GM19397 (cell line): ENCODE measurements at regions not wholly inside any gene's neighbourhood (a gene's known extent, or its start where the extent isn't known, plus 50 kb on each side); places are given as distances from the start of the nearest gene placed in this dataset.
"Not testable (repeated sequence)": the region's sequence is repeated elsewhere in the genome, so short reads cannot be mapped to it uniquely, and the experiment has no call there.

Experiments used
- ATAC-seq: cut with Tn5 transposase; IDR thresholded peaks from one replicate; pipeline ENCODE4 v1.9.1; 2021; ENCODE audit warnings: mild to moderate bottlenecking, moderate library complexity; ENCODE audit not compliant: unreplicated experiment

DNA sequence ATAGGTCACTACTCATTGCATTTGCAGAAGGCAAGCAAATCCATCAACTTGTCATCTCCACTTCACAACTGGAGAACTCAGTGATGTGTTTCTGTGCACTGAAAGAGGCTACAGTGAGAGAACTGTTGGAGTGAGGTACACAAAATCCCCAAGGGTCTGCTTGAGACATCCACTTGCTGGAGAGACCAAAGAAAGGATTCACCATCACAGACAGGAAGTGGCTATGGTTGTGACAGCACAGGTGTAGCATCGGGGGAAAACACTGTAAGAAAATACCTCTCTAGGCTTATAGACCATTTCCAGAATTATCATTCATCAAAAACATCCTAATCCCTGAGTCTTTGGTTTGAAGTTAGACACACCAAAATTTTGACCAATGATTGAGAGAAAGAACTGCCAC, 201.3 kb upstream of the OR4E1 start:
- no peak for ATAC-seq

DNA sequence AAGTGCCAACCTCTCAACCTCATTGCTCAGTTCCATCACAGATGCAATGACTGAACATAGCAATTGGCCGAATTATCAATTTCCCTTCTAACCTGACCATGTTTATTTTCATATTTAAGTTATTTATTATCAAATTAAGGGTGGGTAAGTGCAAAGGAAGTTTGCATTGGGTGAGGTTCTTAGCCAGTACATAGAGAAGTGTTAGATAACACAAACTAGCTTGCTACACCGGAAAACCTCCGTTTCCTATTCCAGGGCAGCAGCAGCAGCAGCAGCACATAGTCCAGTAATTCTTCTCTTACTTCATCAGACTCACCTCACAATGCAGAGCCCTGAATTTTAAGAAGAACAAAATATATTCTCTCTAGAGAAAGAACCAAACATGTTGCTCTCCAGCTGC, 200.5 kb upstream of the OR4E1 start:
- no peak for ATAC-seq

DNA sequence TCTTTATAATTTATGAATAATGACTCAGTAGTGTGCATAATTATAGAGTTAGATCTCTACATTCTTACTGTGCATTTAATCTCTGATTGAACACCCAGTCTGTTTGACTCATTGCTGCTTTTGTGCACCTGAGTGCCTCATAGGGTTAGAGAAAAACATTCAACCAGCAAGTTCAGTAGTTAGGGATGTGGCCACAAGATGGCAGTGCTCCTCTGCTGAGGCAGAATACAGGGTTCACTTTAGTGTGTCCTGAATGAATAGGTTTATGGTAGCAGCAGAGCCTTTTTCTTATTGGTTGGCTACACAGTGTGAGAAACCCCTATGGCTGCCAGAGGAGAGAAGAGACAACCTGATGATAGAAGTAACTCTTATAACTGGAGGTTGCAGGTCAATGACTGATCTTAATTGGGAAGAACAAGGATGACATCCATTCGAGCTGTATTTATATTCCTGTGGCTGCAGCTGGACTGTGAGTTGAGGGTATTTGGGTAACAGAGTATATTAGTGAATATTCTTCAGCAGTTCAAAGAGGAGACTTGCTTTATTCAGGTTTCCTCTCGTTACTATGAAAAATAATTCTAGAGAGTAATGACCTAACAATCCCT, 194.9 kb upstream of the OR4E1 start:
- ATAC-seq: no peak

DNA sequence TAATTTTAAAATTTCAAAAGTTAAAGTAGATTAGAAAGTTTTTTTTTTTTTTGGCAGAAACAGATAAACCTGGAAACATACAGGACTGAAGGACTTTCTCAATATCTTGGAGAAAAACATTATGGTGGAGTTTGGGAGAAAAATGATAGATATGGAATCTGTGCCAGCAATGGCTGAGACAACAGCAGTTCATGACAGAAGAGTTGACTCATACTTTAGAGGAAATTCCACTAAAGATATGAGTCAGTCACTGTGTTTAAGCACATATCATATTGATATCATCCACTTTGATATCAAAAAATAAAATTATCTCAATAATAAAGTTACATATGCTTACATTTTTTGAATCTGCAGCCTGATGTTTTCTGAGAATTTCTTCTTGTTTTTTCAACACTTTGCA, 193.9 kb upstream of the OR4E1 start:
- ATAC-seq: no peak

DNA sequence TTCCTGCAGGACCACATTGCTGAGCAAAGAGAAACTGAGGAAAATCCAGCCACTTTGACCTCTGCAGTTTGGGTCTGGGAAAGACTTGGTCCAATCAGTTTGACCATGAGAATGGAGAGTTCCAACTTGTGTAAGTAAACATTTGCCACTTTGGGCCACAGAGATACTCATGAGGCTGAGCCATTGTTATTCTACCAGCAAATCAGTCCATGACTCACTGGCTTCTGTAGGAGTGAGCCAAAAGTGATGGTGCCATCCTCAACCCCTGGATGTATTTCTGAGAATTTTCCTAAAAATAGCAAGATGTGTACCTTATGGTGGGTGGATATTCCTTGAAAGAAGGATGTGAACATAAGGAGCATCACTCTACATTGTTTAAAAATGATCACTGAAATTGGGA, 192.9 kb upstream of the OR4E1 start:
- no peak for ATAC-seq

DNA sequence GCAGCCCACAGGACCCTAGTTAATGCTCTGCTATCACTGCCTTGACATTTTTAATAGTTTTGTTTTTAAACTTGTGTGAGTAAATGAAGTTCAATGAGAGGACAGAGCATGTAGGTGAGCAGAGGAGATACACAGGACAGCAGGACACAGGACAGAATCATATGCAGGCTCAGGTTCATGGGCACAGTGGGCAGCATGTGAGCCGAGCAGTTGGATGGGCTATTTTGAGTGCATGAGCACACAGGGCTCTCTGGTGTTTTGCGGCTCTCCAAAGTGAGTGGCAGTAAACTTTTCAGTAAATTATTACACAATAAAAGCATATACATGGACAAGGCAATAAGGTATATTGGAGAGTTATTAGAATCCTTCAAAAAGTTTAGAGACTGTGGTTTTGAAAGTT, 189.7 kb upstream of the OR4E1 start:
- no peak for ATAC-seq

DNA sequence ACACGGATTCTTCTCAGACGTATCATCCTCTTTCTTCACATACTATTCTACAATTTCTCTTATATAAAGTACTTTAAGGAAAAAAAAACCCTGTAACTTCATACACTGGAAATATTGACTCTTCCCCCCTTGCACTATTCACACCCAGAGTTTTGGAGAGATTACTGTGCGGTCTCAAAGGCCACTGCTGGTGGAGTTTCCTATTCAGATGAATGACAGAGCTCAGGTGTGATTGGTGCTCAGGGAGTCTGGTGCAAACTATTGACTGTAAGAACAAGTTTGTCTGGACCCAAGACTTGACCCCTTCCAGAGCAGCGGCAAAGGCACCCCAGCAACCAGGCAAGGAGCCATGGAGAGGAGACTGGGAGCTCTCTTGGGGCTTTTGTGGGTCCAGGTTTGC, 187.5 kb upstream of the OR4E1 start:
- ATAC-seq: no peak

DNA sequence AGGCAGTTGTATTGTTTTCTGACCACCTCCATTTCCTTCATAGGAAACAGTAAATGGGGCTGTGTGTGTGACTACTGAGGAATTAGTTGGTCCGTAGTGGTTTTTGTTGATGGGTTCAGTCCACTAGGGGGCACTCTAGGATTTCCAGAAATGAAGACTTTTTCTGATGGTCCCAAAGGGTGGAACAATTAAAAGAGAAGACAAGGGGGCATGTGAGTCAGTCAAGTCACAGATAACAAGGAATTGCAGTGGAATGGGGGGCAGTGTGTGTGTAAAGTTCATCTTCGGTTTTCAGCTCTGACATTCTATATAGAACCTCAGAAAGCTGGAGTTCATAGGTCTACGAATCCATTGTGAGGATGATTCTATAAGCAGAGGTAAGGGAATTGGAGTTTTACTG, 186.6 kb upstream of the OR4E1 start:
- ATAC-seq: no peak

DNA sequence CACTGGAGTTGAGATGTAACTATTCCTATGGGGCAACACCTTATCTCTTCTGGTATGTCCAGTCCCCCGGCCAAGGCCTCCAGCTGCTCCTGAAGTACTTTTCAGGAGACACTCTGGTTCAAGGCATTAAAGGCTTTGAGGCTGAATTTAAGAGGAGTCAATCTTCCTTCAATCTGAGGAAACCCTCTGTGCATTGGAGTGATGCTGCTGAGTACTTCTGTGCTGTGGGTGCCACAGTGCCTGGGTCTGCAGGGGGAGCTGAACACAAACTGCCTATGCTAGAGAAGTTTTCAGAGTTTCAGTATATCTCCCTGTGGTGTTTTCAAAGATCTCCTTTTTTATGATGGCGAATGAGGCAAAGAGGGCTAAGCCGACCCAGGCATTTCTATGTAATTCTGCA, 179.2 kb upstream of the OR4E1 start:
- ATAC-seq: no peak

DNA sequence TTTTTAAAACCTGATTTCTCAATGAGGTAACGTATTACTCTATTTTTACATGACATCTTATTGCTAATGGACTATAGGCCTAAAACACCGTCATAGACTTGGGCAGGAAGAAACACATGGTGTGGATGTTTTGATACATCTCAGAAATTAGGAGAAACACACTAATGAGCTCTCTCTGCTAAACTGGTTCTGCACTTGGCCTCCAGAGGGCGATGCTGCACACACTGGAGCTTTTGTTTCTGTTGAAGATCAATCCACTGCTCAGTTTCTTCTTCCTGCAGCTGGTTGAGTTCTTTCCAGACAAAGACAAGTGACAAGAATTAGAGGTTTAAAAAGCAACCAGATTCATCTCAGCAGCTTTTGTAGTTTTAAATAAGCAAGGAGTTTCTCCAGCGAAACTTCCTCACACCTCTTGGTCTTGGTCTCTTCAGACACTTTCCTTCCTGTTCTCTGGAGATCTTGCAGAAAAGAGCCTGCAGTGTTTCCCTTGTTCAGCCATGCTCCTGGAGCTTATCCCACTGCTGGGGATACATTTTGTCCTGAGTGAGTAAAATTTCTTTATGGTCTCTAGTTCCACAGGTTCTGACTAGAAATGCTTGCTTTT, 178.5 kb upstream of the OR4E1 start:
- no peak for ATAC-seq

DNA sequence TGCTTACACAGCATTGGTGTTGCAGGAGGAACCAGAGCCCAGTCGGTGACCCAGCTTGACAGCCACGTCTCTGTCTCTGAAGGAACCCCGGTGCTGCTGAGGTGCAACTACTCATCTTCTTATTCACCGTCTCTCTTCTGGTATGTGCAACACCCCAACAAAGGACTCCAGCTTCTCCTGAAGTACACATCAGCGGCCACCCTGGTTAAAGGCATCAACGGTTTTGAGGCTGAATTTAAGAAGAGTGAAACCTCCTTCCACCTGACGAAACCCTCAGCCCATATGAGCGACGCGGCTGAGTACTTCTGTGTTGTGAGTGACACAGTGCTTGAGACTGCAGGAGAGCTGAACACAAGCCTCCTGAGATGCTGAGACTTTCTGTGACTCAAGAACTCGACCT, 173.3 kb upstream of the OR4E1 start:
- ATAC-seq: not testable (repeated sequence)

DNA sequence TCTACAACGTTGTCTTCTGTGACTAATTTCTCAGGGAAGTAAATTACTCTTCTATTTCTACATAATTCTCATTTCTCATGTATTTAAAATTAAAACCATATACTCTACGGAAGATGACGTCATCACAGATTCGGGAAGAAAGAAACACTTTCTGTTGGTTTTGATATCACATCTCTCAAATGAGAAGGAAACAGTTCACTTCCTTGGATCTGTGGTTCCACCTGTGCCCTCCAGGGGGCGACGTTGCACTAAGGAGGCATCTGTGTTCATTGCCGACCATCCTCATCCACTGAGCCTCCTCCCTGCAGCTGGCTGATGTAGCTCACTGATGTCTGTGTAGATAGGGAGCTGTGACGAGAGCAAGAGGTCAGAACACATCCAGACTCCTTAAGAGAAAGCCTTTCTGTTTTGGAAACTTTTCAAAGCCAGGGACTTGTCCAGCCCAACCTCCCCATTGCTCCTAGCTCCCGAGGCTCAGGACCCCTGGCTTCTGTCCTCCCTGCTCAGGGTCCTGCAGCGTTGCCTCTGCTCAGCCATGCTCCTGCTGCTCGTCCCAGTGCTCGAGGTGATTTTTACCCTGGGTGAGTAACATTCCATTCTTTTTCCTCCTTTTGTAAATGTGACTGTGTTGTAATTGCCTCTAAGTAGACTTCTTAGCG, 172.7 kb upstream of the OR4E1 start:
- ATAC-seq: no peak

DNA sequence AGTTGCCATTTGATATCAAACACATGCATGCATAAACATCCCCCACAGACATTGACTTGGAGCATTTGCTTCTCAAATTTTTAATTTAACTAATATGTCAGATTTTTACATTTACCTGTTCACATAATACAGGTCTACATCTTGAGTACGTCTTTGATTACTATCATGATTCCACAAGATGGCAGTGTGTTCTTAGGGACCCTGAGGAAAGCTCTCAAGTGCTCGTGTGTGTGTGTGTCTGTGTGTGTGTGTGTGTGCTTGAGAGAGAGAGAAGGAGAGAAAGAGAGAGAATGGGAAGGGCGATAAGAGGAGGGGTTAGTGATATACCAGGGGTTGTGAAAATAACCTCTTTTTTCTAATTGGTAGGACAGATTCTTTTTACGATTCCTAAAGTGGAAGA, 167.1 kb upstream of the OR4E1 start:
- no peak for ATAC-seq

DNA sequence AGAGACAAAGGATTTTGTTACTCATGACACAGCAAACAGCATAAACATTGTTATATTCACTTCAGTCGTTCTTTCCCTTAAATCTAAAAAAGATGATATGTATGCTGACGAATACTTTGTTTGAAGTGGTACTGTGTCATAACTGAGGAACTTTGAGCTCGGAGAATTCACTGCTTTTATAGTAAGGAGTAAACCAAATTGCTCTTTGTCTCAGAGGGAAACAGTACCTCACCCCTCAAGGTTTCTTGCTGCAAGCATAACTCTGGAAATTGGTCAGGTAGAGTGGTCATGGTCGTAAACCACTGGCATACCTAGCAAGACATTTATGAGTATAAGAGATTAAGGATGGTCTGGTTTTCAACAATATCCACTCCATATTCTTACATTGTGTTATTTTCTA, 160.2 kb upstream of the OR4E1 start:
- no peak for ATAC-seq

DNA sequence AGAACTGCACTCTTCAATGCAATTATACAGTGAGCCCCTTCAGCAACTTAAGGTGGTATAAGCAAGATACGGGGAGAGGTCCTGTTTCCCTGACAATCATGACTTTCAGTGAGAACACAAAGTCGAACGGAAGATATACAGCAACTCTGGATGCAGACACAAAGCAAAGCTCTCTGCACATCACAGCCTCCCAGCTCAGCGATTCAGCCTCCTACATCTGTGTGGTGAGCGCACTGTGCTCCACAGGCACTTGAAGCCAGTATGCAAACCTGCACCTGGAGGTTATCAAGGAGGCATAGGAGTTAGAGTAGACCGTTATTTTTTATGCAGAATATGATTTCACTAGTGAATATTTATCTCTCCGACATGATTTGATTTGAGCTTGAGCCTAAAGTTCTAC, 152.2 kb upstream of the OR4E1 start:
- no peak for ATAC-seq

DNA sequence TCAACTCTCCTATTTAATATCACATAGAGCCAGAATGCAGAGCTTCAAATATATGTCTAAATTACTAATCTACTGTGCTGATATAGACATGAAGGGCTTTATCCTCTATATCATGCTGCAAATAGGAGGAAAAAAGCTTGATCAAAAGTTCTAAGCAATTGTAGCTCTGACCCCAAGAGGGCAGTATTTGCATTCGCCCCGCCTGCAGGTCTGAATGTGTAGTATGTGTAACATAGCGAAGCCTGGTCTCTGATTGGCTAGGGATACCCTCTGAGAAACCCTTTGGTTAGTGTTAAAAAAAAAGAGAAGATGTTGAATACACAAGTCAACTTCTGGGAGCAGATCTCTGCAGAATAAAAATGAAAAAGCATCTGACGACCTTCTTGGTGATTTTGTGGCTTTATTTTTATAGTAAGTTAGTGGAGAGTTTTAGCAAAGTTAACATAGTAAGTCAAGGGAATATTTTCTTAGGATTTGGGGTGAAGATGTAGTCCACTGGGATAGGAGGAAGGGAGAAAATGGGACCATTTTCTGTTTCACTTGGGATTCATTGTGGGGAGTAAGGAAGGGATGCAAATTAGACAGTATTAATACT, 151.6 kb upstream of the OR4E1 start:
- no peak for ATAC-seq

DNA sequence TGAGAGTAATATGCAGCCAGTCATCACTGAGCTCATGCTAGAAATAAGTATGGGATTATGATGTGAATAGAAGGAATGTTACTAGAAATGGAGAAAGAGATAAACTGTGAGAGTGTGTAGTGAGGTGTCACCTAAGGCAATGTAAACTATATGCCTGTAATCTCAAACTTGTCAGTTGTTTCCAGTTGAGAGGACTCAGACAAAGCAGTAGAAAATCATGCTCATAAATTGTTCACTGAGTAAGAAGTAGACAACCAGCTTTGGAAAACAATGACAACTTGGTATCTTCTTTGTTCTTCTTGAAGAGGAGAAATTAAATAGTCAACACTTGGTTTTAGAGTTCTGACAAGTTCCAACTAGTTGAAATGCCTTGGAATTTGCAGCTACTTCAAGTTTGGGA, 148.5 kb upstream of the OR4E1 start:
- ATAC-seq: no peak

DNA sequence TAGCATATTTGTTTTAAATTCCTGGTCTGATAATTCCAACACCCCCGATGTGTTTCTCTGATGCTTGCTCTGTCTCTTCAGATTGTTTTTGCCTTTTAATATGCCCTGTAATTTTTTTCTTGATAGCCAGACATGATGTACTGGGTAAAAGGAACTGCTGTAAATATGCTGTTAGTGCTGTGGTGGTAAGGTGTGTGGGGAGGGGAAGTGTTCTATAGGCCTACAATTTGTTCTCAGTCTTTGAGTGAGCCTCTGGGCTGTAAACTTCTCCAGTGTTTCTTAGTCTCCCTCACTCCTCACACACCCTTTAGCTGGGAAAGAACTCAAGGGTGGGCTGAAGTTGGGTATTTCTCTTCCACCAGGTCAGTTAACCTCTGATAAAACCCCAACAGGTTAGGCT, 147.0 kb upstream of the OR4E1 start:
- no peak for ATAC-seq

DNA sequence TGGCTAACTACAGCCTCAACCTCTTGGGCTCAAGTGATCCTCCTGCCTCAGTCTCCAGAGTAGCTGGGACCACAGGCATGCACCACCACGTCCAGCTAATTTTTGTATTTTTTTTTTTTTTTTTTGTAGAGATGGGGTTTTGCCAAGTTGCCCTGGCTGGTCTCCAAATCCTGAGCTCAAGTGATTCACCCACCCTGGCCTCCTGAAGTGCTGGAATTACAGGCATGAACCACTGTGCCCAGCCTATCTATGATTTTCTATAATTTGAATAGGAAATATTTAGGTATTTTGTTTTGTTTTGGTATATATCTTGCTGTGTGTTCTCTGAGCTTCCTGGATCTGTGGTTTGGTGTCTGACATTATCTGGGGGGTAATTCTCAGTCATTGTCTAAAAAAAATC, 146.3 kb upstream of the OR4E1 start:
- not testable (repeated sequence) for ATAC-seq

DNA sequence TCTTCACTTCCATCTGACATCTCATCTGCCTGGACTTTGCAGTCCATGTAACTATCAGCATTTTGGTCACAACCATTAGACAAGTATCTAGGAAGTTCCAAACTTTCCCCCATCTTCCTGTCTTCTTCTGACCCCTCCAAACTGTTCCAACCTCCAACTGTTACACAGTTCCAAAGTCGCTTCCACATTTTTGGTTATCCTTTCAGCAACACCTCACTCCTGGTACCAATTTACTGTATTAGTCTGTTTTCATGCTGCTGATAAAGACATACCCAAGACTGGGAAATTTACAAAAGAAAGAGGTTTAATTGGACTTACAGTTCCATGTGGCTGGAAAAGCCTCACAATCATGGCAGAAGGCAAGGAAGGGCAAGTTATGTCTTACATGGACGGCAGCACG, 143.4 kb upstream of the OR4E1 start:
- ATAC-seq: not testable (repeated sequence)

DNA sequence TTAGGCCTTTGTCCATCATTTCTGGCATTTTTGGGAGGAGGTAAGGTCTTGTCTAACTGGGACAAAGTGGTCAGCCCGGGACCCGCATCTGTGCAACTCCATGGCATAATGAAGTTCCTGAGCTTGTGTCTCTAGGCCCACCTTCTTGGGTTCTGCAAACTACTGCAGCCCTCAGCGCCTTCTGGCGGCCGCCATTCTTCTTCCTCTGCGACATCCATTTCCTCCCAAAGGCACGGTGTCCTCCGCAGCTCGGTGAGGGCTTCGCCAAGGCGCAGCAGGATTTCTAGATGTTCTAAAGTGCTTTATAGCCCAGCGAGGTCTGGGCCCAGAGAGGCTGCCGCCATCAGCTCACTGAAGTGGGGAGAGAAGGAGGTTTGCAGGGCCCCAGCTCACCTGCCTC, 134.4 kb upstream of the OR4E1 start:
- ATAC-seq: no peak

DNA sequence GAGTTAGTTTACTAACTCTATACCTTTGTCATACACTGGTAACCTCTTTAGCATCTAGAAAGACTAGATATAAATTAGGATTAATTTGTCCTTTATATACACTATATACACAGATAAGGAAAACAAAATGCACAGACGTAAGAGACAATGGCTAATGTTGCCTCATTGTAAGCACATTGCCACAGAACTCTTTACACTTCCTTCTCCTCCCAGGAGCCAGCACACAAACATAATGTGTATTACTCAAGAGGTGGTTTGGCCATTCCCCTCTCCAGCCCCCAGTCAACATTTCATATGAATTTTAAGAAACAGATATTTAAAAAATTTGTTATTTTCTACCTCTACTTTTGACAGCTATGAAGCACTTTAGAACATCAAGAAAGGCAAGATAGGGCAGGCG, 131.4 kb upstream of the OR4E1 start:
- ATAC-seq: no peak
